CD14-positive monocyte (primary cell): ENCODE measurements at regions not wholly inside any gene's neighbourhood (a gene's known extent, or its start where the extent isn't known, plus 50 kb on each side); places are given as distances from the start of the nearest gene placed in this dataset.

Experiments used
- DNase-seq, 3 donors: peaks; one replicate each; pipeline ENCODE4 v3.0.0-alpha.2; 2011 to 2022
- H2AFZ ChIP-seq: 2 replicates; pipeline ENCODE4 v1.6.0; 2012; ENCODE audit warnings: mild to moderate bottlenecking, low read depth, low read length, inconsistent platforms; ENCODE audit not compliant: insufficient read depth, poor library complexity, severe bottlenecking
- H3K27ac ChIP-seq, 2 donors: 1 replicate in 1 of 2; 2 replicates in 1 of 2; pipeline ENCODE4 v1.5.1; 2012 to 2013; ENCODE audit warnings: low read length in 2 of 2, control low read depth in 1 of 2, inconsistent platforms in 1 of 2, low read depth in 1 of 2, mild to moderate bottlenecking in 1 of 2
- H3K27me3 ChIP-seq, 2 donors: one replicate each; pipeline versions ENCODE4 v1.6.0 to v1.6.1; 2011 to 2013; ENCODE audit warnings: low read length in 2 of 2; ENCODE audit not compliant: control insufficient read depth in 2 of 2, insufficient read depth in 2 of 2
- H3K36me3 ChIP-seq, 2 donors: replicated peaks in 1 of 2; 1 replicate in 1 of 2; 2 replicates in 1 of 2; pipeline versions ENCODE4 v1.5.1 to v1.6.1; 2012 to 2013; ENCODE audit warnings: low read length in 2 of 2, control low read depth in 1 of 2, inconsistent platforms in 1 of 2, mild to moderate bottlenecking in 1 of 2; ENCODE audit not compliant: insufficient read depth in 2 of 2, control insufficient read depth in 1 of 2
- H3K4me1 ChIP-seq, 2 donors: 1 replicate in 1 of 2; 2 replicates in 1 of 2; pipeline versions ENCODE4 v1.5.1 to v1.6.1; 2012 to 2013; ENCODE audit warnings: low read length in 2 of 2, control low read depth in 1 of 2, inconsistent platforms in 1 of 2, mild to moderate bottlenecking in 1 of 2, moderate library complexity in 1 of 2; ENCODE audit not compliant: insufficient read depth in 2 of 2, control insufficient read depth in 1 of 2
- H3K4me2 ChIP-seq: replicated peaks from 2 replicates; pipeline ENCODE3; 2012; ENCODE audit warnings: low read length, moderate library complexity, mild to moderate bottlenecking; ENCODE audit not compliant: poor library complexity, severe bottlenecking; ENCODE audit errors: extremely low read depth
- H3K4me3 ChIP-seq, 3 experiments: fragments of 200-600 bp in 1 of 3; sonication (generic) in 1 of 3; replicated peaks in 1 of 3; 1 replicate in 2 of 3; 2 replicates in 1 of 3; pipeline ENCODE4 v1.5.1; 2011 to 2013; ENCODE audit warnings: low read length in 3 of 3, mild to moderate bottlenecking in 3 of 3, control low read depth in 2 of 3, low read depth in 2 of 3, inconsistent platforms in 1 of 3, moderate library complexity in 1 of 3
- H3K79me2 ChIP-seq: 2 replicates; pipeline ENCODE4 v1.6.0; 2012; ENCODE audit warnings: mild to moderate bottlenecking, control low read depth, inconsistent platforms, low read length, moderate library complexity; ENCODE audit not compliant: insufficient read depth
- H3K9ac ChIP-seq: 2 replicates; pipeline ENCODE4 v1.6.0; 2017; ENCODE audit warnings: low read length, mild to moderate bottlenecking; ENCODE audit not compliant: insufficient read depth, poor library complexity, severe bottlenecking
- H3K9me3 ChIP-seq, 2 donors: replicated peaks in 1 of 2; 1 replicate in 1 of 2; 2 replicates in 1 of 2; pipeline versions ENCODE4 v1.5.1 to v1.6.1; 2012 to 2013; ENCODE audit warnings: low read length in 2 of 2, control low read depth in 1 of 2; ENCODE audit not compliant: control insufficient read depth in 1 of 2, insufficient read depth in 1 of 2
- H4K20me1 ChIP-seq: 2 replicates; pipeline ENCODE4 v1.6.0; 2012; ENCODE audit warnings: mild to moderate bottlenecking, low read length, control low read depth, moderate library complexity; ENCODE audit not compliant: insufficient read depth
- H3K27ac Mint-ChIP-seq, 7 donors: one replicate each; pipeline ENCODE4 v1.8.0; 2020; ENCODE audit warnings: mild to moderate bottlenecking in 7 of 7, mixed read lengths in 7 of 7, moderate library complexity in 6 of 7, inconsistent platforms in 2 of 7
- H3K27me3 Mint-ChIP-seq, 3 donors: one replicate each; pipeline ENCODE4 v1.8.0; 2021 to 2022; ENCODE audit warnings: low read depth in 3 of 3, mild to moderate bottlenecking in 3 of 3, mixed read lengths in 3 of 3, moderate library complexity in 3 of 3, inconsistent platforms in 1 of 3
- H3K36me3 Mint-ChIP-seq, 2 donors: one replicate each; pipeline ENCODE4 v1.8.0; 2020; ENCODE audit warnings: mixed read lengths in 2 of 2, inconsistent platforms in 1 of 2, mild to moderate bottlenecking in 1 of 2
- H3K4me1 Mint-ChIP-seq: one replicate; pipeline ENCODE4 v1.8.0; 2020; ENCODE audit warnings: mild to moderate bottlenecking, mixed read lengths
- H3K4me3 Mint-ChIP-seq, 2 donors: one replicate each; pipeline ENCODE4 v1.8.0; 2020; ENCODE audit warnings: mild to moderate bottlenecking in 2 of 2, mixed read lengths in 2 of 2, moderate library complexity in 1 of 2
- H3K9me3 Mint-ChIP-seq, 7 donors: one replicate each; pipeline ENCODE4 v1.8.0; 2020 to 2022; ENCODE audit warnings: mixed read lengths in 7 of 7, mild to moderate bottlenecking in 6 of 7, moderate library complexity in 6 of 7, inconsistent platforms in 2 of 7
- WGBS: methylation state at CpG from one replicate; pipeline ENCODE4 v1.1.5; 2013; ENCODE audit warnings: missing lambda C conversion rate; ENCODE audit not compliant: insufficient coverage; 5-methylcytosine and 5-hydroxymethylcytosine counted together
- intact Hi-C, 2 donors: fragments of 100-400 bp; cut with micrococcal nuclease; formaldehyde crosslinking; loops; one replicate each; pipeline versions ENCODE4 v1.15.0 to v1.15.1; 2023
- TF ChIP-seq, protein P1 (sequence below): fragments of 200-600 bp; IDR thresholded peaks from one replicate; pipeline ENCODE4 v1.8.0; 2022; ENCODE audit warnings: antibody characterized with exemption, mild to moderate bottlenecking

DNA sequence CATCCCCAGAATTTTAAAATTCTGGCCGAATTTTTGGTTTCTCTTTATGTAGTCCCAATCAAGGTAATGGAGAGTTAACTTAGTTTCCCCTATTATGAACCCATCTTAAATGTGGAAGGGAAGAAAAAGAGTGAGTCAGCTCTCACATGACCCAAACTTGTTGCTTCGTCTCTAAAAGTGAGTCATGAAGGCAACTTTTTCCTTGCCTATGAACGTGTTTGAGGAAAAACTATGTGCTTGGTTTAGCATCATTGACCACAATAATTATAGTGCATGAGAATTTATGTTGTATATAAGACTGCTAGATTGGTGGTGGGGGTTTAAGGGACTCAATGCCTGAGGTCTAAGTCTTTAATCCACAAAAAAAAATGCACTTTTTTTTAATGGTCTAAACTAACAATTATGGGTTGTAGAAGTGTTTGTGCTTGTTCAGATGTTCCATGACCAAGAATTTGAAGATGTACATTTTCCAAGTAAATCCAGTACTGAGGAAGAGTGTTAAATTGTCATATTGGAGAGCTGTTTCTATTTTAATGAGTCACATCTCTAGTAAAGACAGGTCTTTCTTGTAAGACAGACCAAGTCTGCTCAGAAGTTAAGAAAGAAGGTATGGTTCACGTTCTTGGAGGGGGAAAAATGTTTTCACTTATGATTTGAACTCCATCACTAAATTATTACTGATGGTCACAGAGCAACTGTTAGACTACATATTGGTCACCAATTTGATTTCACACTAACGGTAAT is 409.9 kb upstream of the MARCKS start:
- no peaks in the 10 kb centered on the region for H3K9me3 ChIP-seq
- H4K20me1 ChIP-seq: no peaks in the 10 kb centered on the region
- 100% methylated on average over 1 of the region's 5 CpGs for WGBS
- Mint-ChIP-seq H3K4me1 (peaks cover 15% of the 10 kb centered on the region), H3K9me3 (peaks cover 0 to 2% (median 0%) of the 10 kb centered on the region in 7 donors), H3K36me3 (no peaks in the 10 kb centered on the region), H3K27ac (peak overlapping the region in 6 of 7 donors; percentile 24 to 94 (median 85)), H3K27me3 (no peaks in the 10 kb centered on the region), H3K4me3 (no peak overlapping the region)
- H3K4me1 ChIP-seq: peaks cover 12 to 16% of the 10 kb centered on the region in 2 donors
- no peaks in the 10 kb centered on the region for H3K27me3 ChIP-seq
- no peaks in the 10 kb centered on the region for H3K36me3 ChIP-seq
- no peak overlapping the region for H3K4me3 ChIP-seq
- H3K9ac ChIP-seq: no peak overlapping the region
- intact Hi-C loops: no loop called here
- H3K79me2 ChIP-seq: no peaks in the 10 kb centered on the region
- peak overlapping the region in 1 of 2 donors; percentile 81 for H3K27ac ChIP-seq
- DNase-seq: peak; percentile 84 to 96 (median 95)
- H3K4me2 ChIP-seq: no peak overlapping the region
- no peak overlapping the region for H2AFZ ChIP-seq
- TF ChIP-seq, protein P1, sequence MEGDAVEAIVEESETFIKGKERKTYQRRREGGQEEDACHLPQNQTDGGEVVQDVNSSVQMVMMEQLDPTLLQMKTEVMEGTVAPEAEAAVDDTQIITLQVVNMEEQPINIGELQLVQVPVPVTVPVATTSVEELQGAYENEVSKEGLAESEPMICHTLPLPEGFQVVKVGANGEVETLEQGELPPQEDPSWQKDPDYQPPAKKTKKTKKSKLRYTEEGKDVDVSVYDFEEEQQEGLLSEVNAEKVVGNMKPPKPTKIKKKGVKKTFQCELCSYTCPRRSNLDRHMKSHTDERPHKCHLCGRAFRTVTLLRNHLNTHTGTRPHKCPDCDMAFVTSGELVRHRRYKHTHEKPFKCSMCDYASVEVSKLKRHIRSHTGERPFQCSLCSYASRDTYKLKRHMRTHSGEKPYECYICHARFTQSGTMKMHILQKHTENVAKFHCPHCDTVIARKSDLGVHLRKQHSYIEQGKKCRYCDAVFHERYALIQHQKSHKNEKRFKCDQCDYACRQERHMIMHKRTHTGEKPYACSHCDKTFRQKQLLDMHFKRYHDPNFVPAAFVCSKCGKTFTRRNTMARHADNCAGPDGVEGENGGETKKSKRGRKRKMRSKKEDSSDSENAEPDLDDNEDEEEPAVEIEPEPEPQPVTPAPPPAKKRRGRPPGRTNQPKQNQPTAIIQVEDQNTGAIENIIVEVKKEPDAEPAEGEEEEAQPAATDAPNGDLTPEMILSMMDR: no peak

DNA sequence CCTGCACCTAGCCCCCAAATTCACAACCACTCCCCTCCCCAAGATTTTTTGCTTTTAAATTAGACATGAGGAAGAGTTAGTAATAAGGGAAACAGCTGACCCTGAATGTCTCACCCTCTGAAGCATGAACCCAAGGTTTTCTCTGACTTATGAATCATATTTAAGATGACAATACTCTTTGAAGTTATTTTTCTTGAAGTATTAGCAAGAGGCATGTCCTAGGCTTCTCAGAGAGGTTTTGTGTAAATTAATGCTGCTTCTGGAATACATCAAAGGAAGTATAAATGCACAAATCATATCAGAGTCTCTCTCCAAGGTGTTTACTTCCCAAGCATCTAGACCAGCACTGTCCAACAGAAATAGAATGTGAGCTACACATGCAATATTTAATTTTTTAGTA is 408.1 kb upstream of the MARCKS start:
- Mint-ChIP-seq H3K27ac (peak overlapping the region in 4 of 7 donors; percentile 23 to 86 (median 53)), H3K27me3 (no peaks in the 10 kb centered on the region), H3K4me1 (peaks cover 15% of the 10 kb centered on the region), H3K4me3 (no peak overlapping the region), H3K36me3 (no peaks in the 10 kb centered on the region), H3K9me3 (peaks cover 0 to 2% (median 0%) of the 10 kb centered on the region in 7 donors)
- H4K20me1 ChIP-seq: no peaks in the 10 kb centered on the region
- no peak overlapping the region for H3K4me2 ChIP-seq
- peak overlapping the region in 1 of 2 donors; percentile 1 for H3K27ac ChIP-seq
- no peak overlapping the region for H2AFZ ChIP-seq
- peaks cover 12 to 16% of the 10 kb centered on the region in 2 donors for H3K4me1 ChIP-seq
- intact Hi-C loops: no loop called here
- H3K79me2 ChIP-seq: no peaks in the 10 kb centered on the region
- DNase-seq: peak; percentile 36 to 77 (median 66)
- H3K9ac ChIP-seq: no peak overlapping the region
- no peak overlapping the region for H3K4me3 ChIP-seq
- no peaks in the 10 kb centered on the region for H3K27me3 ChIP-seq
- TF ChIP-seq, protein P1: no peak
- no peaks in the 10 kb centered on the region for H3K9me3 ChIP-seq
- no peaks in the 10 kb centered on the region for H3K36me3 ChIP-seq
